ENCODE measurements at regions not wholly inside any gene's neighbourhood (a gene's known extent, or its start where the extent isn't known, plus 50 kb on each side); places are given as distances from the start of the nearest gene placed in this dataset.

GRCh38 chr2:220880623-220881596, 691.2 kb downstream of the EPHA4 start:
- Histone ChIP-seq H3K9me3 (ENCODE audit: control insufficient read depth in 4 of 4, insufficient read depth in 3 of 4, low read length in 3 of 4) (no peaks in the 10 kb centered on the region), H3K27ac (ENCODE audit: low read depth in 1 of 2, low read length in 1 of 2) (no peak overlapping the region), H3K4me1 (ENCODE audit: control insufficient read depth in 5 of 5, insufficient read depth in 5 of 5, low read length in 5 of 5) (no peaks in the 10 kb centered on the region), H3K4me3 (no peak overlapping the region), H3K9ac (ENCODE audit: insufficient read depth in 1 of 2, low read length in 2 of 2) (no peak overlapping the region), H3K27me3 (ENCODE audit: control insufficient read depth in 3 of 3, insufficient read depth in 3 of 3, low read length in 2 of 3) (no peaks in the 10 kb centered on the region), H3K36me3 (ENCODE audit: control insufficient read depth in 4 of 4, insufficient read depth in 4 of 4, low read length in 4 of 4) (no peaks in the 10 kb centered on the region)
- DNase-seq (peak in 2 of 3 donors; percentile 54 to 73), ATAC-seq (ENCODE audit: insufficient read depth, low FRiP score) (no peak)
- 55 to 71% methylated on average over 3 of the region's 3 CpGs for WGBS, 2 donors
- TF ChIP-seq, protein P1, sequence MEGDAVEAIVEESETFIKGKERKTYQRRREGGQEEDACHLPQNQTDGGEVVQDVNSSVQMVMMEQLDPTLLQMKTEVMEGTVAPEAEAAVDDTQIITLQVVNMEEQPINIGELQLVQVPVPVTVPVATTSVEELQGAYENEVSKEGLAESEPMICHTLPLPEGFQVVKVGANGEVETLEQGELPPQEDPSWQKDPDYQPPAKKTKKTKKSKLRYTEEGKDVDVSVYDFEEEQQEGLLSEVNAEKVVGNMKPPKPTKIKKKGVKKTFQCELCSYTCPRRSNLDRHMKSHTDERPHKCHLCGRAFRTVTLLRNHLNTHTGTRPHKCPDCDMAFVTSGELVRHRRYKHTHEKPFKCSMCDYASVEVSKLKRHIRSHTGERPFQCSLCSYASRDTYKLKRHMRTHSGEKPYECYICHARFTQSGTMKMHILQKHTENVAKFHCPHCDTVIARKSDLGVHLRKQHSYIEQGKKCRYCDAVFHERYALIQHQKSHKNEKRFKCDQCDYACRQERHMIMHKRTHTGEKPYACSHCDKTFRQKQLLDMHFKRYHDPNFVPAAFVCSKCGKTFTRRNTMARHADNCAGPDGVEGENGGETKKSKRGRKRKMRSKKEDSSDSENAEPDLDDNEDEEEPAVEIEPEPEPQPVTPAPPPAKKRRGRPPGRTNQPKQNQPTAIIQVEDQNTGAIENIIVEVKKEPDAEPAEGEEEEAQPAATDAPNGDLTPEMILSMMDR (IDR thresholded peaks at IDR 0.05; ENCODE audit: control extremely low read depth, extremely low read depth): no peak

- no peak overlapping the region for H3K4me3 ChIP-seq
Measured at GRCh38 chr2:220882507-220882906, 689.6 kb downstream of the EPHA4 start.

DNA sequence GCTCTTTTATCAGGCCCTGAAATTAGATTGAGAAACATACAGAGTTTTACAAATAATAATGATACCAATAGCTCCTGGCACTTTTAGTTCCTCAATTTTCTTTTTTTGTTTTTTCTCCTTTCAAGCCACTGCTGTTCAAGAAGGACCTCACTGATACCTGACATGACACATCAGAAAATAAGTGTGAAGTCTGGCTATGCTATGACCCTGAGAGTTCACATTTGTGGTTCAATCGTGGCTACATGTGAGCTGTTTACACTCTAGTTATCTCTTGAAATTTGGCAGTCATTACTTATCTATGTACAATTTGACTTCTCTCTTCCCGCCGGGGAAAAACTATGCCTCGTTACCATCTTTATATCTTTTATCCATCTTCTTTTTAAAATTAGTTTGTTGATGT, 686.5 kb downstream of the EPHA4 start:
- ATAC-seq (ENCODE audit: insufficient read depth, low FRiP score): no peak

More at GRCh38 chr2:220882507-220882906, 689.6 kb downstream of the EPHA4 start:
- no peaks in the 10 kb centered on the region for H3K9me3 ChIP-seq (ENCODE audit: control insufficient read depth in 4 of 4, insufficient read depth in 3 of 4, low read length in 3 of 4)
- H3K4me1 ChIP-seq (ENCODE audit: control insufficient read depth in 5 of 5, insufficient read depth in 5 of 5, low read length in 5 of 5): no peaks in the 10 kb centered on the region
- no peak overlapping the region for H3K9ac ChIP-seq (ENCODE audit: insufficient read depth in 1 of 2, low read length in 2 of 2)
- no peak overlapping the region for H3K27ac ChIP-seq (ENCODE audit: low read depth in 1 of 2, low read length in 1 of 2)
- no peak for DNase-seq
- no peak for ATAC-seq (ENCODE audit: insufficient read depth, low FRiP score)
- TF ChIP-seq, protein P1 (IDR thresholded peaks at IDR 0.05; ENCODE audit: control extremely low read depth, extremely low read depth): no peak
- H3K36me3 ChIP-seq (ENCODE audit: control insufficient read depth in 4 of 4, insufficient read depth in 4 of 4, low read length in 4 of 4): no peaks in the 10 kb centered on the region
- no peaks in the 10 kb centered on the region for H3K27me3 ChIP-seq (ENCODE audit: control insufficient read depth in 3 of 3, insufficient read depth in 3 of 3, low read length in 2 of 3)

More for the DNA sequence above, 686.5 kb downstream of the EPHA4 start:
- Histone ChIP-seq H3K9me3 (ENCODE audit: control insufficient read depth in 4 of 4, insufficient read depth in 3 of 4, low read length in 3 of 4) (no peaks in the 10 kb centered on the region), H3K27me3 (ENCODE audit: control insufficient read depth in 3 of 3, insufficient read depth in 3 of 3, low read length in 2 of 3) (no peaks in the 10 kb centered on the region), H3K27ac (ENCODE audit: low read depth in 1 of 2, low read length in 1 of 2) (no peak overlapping the region), H3K9ac (ENCODE audit: insufficient read depth in 1 of 2, low read length in 2 of 2) (no peak overlapping the region), H3K4me3 (no peak overlapping the region), H3K4me1 (ENCODE audit: control insufficient read depth in 5 of 5, insufficient read depth in 5 of 5, low read length in 5 of 5) (no peaks in the 10 kb centered on the region), H3K36me3 (ENCODE audit: control insufficient read depth in 4 of 4, insufficient read depth in 4 of 4, low read length in 4 of 4) (no peaks in the 10 kb centered on the region)
- TF ChIP-seq, protein P1 (IDR thresholded peaks at IDR 0.05; ENCODE audit: control extremely low read depth, extremely low read depth): no peak
- DNase-seq: no peak
- WGBS, 2 donors: 65 to 72% methylated on average over 4 of the region's 4 CpGs

Measured in lung (tissue), 11 donors.